Keratinocyte (primary cell): ENCODE measurements at regions not wholly inside any gene's neighbourhood (a gene's known extent, or its start where the extent isn't known, plus 50 kb on each side); places are given as distances from the start of the nearest gene placed in this dataset.

Experiments used
- CTCF ChIP-seq, 3 experiments: IDR thresholded peaks in 1 of 3; conservative IDR thresholded peaks in 1 of 3; optimal IDR thresholded peaks in 1 of 3; 2 replicates in 2 of 3; 3 replicates in 1 of 3; pipeline versions ENCODE3 to v1.5.1; 2011; ENCODE audit warnings: low read length in 3 of 3, mild to moderate bottlenecking in 3 of 3, moderate library complexity in 2 of 3, control low read depth in 1 of 3, inconsistent platforms in 1 of 3; ENCODE audit not compliant: insufficient read depth in 2 of 3; ENCODE audit errors: extremely low read depth in 1 of 3
- EZH2 ChIP-seq: IDR thresholded peaks from one replicate; pipeline ENCODE4 v1.6.1; 2012; ENCODE audit warnings: inconsistent platforms, mild to moderate bottlenecking, low read length, moderate library complexity

- TF ChIP-seq EZH2: no peak
- TF ChIP-seq CTCF (optimal IDR thresholded peaks at IDR 0.05 in 1 of 3, IDR thresholded peaks at IDR 0.05 in 1 of 3, conservative IDR thresholded peaks at IDR 0.05 in 1 of 3; ENCODE audit: extremely low read depth in 1 of 3, insufficient read depth in 2 of 3, low read length in 3 of 3): no peak
Measured at GRCh38 chr2:59428940-59429339, 1124.5 kb downstream of the BCL11A start.
